HepG2 (cell line): ENCODE measurements at regions not wholly inside any gene's neighbourhood (a gene's known extent, or its start where the extent isn't known, plus 50 kb on each side); places are given as distances from the start of the nearest gene placed in this dataset.
A peak's percentile ranks its signal among the peaks of the same experiment; 100 is the strongest.

Experiments
- ATAC-seq: fragments of 200-7000 bp; cut with Tn5 transposase; 3 replicates; pipeline ENCODE4 v1.9.1; 2020; ENCODE audit warnings: mild to moderate bottlenecking, moderate library complexity
- BruUV-seq: library from RNA; stranded (reverse); fragments of 400-500 nt; replicated peaks from 2 replicates; lab custom pipeline; 2021; lab: Mats Ljungman, UMichigan
- CTCF ChIA-PET: fragments of 300-600 bp; formaldehyde crosslinking; extraction: SDS; loops from one replicate; lab custom pipeline; 2021; ENCODE audit warnings: low total read pairs, inconsistent platforms, low intra/inter-chr PET ratio; lab: Yijun Ruan, JAX
- POLR2A ChIA-PET: fragments of 350-600 bp; sonication (Branson Sonifier 250); formaldehyde crosslinking; loops from one replicate; lab custom pipeline; 2020; ENCODE audit warnings: antibody characterized with exemption, inconsistent platforms; lab: Yijun Ruan, JAX
- DNase-seq: peaks from one replicate; pipeline ENCODE4 v3.0.0-alpha.2; 2015; ENCODE audit warnings: low spot score
- FAIRE-seq: peaks from 3 replicates; lab custom pipeline; 2011; peaks lifted over from hg19 to GRCh38; lab: Jason Lieb, UNC
- H2AFZ ChIP-seq: one replicate; pipeline ENCODE4 v1.6.1; 2011; ENCODE audit warnings: low read length, inconsistent platforms
- H3K27ac ChIP-seq: fragments of 300-600 bp; 3 replicates; pipeline ENCODE4 v1.8.0; 2011; ENCODE audit warnings: mixed run types, mild to moderate bottlenecking, mixed read lengths, low read length, inconsistent platforms; ENCODE audit not compliant: insufficient read depth; ENCODE audit errors: extremely low read length
- H3K27me3 ChIP-seq, 2 experiments: fragments of 200-600 bp in 1 of 2; 2 replicates in 1 of 2; 3 replicates in 1 of 2; pipeline versions ENCODE4 v1.6.0 to v1.8.0; 2011; ENCODE audit warnings: low read length in 2 of 2, mild to moderate bottlenecking in 2 of 2, moderate library complexity in 2 of 2, inconsistent platforms in 1 of 2; ENCODE audit not compliant: insufficient read depth in 2 of 2, control insufficient read depth in 1 of 2
- H3K36me3 ChIP-seq, 2 experiments: fragments of 200-600 bp in 1 of 2; replicated peaks in 1 of 2; 2 replicates in 1 of 2; 3 replicates in 1 of 2; pipeline versions ENCODE4 v1.5.1 to v1.8.0; 2011; ENCODE audit warnings: low read length in 2 of 2, inconsistent platforms in 1 of 2; ENCODE audit not compliant: insufficient read depth in 2 of 2, control insufficient read depth in 1 of 2
- H3K4me1 ChIP-seq: 2 replicates; pipeline ENCODE4 v1.5.1; 2012; ENCODE audit warnings: low read length, inconsistent platforms; ENCODE audit not compliant: insufficient read depth
- H3K4me2 ChIP-seq: 2 replicates; pipeline ENCODE4 v1.6.0; 2011; ENCODE audit warnings: low read depth, low read length, inconsistent platforms
- H3K4me3 ChIP-seq, 3 experiments: fragments of 200-600 bp in 1 of 3; sonication (generic), shearing (Covaris generic) in 1 of 3; replicated peaks in 1 of 3; 2 replicates each; pipeline ENCODE4 v1.5.1; 2011 to 2016; ENCODE audit warnings: low read length in 3 of 3, inconsistent platforms in 2 of 3, low read depth in 2 of 3, mild to moderate bottlenecking in 2 of 3, control low read depth in 1 of 3, mixed read lengths in 1 of 3; ENCODE audit not compliant: insufficient read depth in 1 of 3
- H3K79me2 ChIP-seq: one replicate; pipeline ENCODE4 v1.6.1; 2011; ENCODE audit warnings: low read length, inconsistent platforms; ENCODE audit not compliant: insufficient read depth
- H3K9ac ChIP-seq: 2 replicates; pipeline ENCODE4 v1.6.0; 2011; ENCODE audit warnings: mild to moderate bottlenecking, low read depth, low read length, inconsistent platforms; ENCODE audit not compliant: insufficient read depth
- H3K9me3 ChIP-seq: 2 replicates; pipeline ENCODE4 v1.5.1; 2012; ENCODE audit warnings: mild to moderate bottlenecking, low read length
- H4K20me1 ChIP-seq: 2 replicates; pipeline ENCODE4 v1.6.0; 2011; ENCODE audit warnings: inconsistent platforms, mild to moderate bottlenecking, low read length, moderate library complexity; ENCODE audit not compliant: insufficient read depth
- FLYWCH1 ChIP-seq: sonication (generic); formaldehyde crosslinking; IDR thresholded peaks from 2 replicates; pipeline ENCODE4 v1.8.1; 2023; ENCODE audit warnings: mild to moderate bottlenecking, missing genetic modification reagents
- ISX ChIP-seq: sonication (generic); formaldehyde crosslinking; conservative IDR thresholded peaks from 2 replicates; pipeline ENCODE4 v1.5.0; 2020; ENCODE audit warnings: missing genetic modification reagents
- LCORL ChIP-seq, 2 experiments: fragments of 450-650 bp in 1 of 2; sonication (generic) in 1 of 2; formaldehyde crosslinking in 1 of 2; IDR thresholded peaks; 2 replicates each; pipeline versions ENCODE4 v1.5.0 to v1.6.1; 2017 to 2020; ENCODE audit warnings: antibody characterized with exemption in 1 of 2, missing genetic modification reagents in 1 of 2
- ZNF12 ChIP-seq: sonication (generic); formaldehyde crosslinking; IDR thresholded peaks from 2 replicates; pipeline ENCODE4 v1.5.0; 2020; ENCODE audit warnings: missing genetic modification reagents
- ZNF296 ChIP-seq: sonication (generic); formaldehyde crosslinking; conservative IDR thresholded peaks from 2 replicates; pipeline ENCODE4 v1.5.0; 2020; ENCODE audit warnings: mild to moderate bottlenecking, missing genetic modification reagents
- ZNF557 ChIP-seq: sonication (generic); formaldehyde crosslinking; IDR thresholded peaks from 2 replicates; pipeline ENCODE4 v1.4.0; 2020; ENCODE audit warnings: missing genetic modification reagents
- ZSCAN21 ChIP-seq: sonication (generic); formaldehyde crosslinking; IDR thresholded peaks from 2 replicates; pipeline ENCODE4 v1.8.0; 2022; ENCODE audit warnings: mild to moderate bottlenecking, missing genetic modification reagents, moderate library complexity, borderline replicate concordance
- WGBS: methylation state at CpG from one replicate; pipeline ENCODE4 v1.1.6; 2017; ENCODE audit warnings: low lambda C conversion rate; 5-methylcytosine and 5-hydroxymethylcytosine counted together
- in situ Hi-C: cut with HindIII; loops from 2 replicates; pipeline ENCODE4 v1.10.0; 2017; ENCODE audit warnings: low pct_unique_long_range_greater_than_20kb; ENCODE audit not compliant: extremely low pct_ligation_motif_present
- intact Hi-C: fragments of 100-400 bp; cut with micrococcal nuclease; formaldehyde crosslinking; loops from one replicate; pipeline ENCODE4 v1.10.0; 2022; ENCODE audit not compliant: unreplicated experiment
- TF ChIP-seq, protein P1 (sequence below): sonication (generic); formaldehyde crosslinking; IDR thresholded peaks from 2 replicates; pipeline ENCODE4 v1.5.0; 2020; ENCODE audit warnings: missing genetic modification reagents
- TF ChIP-seq, protein P2 (sequence below): sonication (generic); formaldehyde crosslinking; IDR thresholded peaks from 2 replicates; pipeline ENCODE4 v1.5.1; 2020; ENCODE audit warnings: missing genetic modification reagents, mild to moderate bottlenecking, borderline replicate concordance

DNA sequence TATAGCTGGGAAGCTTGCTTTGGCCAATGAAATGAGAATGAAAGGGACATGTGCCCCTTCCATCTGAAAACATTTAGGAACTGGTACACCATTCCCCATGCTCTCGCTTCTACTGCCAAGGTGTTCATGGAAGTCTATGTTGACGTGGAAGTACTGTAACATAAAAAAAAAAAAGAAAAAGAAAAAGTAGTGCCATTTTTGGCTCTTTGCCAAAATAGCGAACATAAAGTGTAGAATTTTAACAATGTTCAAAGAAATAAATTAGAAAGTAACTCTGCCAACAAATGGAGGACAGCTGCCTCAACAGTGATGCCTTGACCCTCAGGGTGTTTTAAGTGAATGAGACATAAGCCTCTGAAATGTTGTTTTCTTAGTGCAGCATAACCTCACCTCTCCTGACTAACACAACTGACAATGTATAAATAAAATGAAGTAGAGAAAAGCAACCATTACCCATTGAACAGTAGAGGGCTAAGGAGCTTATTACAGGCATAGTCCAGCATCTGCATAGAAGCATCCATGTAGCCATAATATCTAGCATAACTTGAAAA is 536.6 kb downstream of the DTWD2 start:
- BruUV-seq: no TSS peak
- Histone ChIP-seq H3K27ac (no peak overlapping the region), H3K9ac (no peak overlapping the region), H3K4me3 (no peak overlapping the region), H4K20me1 (no peaks in the 10 kb centered on the region)
- in situ Hi-C loops: no loop called here
- no peak for DNase-seq
- TF ChIP-seq ISX: no peak
- no peak for TF ChIP-seq FLYWCH1
- TF ChIP-seq, protein P1, sequence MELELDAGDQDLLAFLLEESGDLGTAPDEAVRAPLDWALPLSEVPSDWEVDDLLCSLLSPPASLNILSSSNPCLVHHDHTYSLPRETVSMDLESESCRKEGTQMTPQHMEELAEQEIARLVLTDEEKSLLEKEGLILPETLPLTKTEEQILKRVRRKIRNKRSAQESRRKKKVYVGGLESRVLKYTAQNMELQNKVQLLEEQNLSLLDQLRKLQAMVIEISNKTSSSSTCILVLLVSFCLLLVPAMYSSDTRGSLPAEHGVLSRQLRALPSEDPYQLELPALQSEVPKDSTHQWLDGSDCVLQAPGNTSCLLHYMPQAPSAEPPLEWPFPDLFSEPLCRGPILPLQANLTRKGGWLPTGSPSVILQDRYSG (CRISPR knock-in tag): no peak
- TF ChIP-seq LCORL (IDR thresholded peaks at IDR 0.05): peak; percentile 94
- no peak for TF ChIP-seq LCORL (CRISPR knock-in tag; IDR thresholded peaks at IDR 0.05)
- TF ChIP-seq ZNF296 (CRISPR knock-in tag): no peak
- no peak for TF ChIP-seq ZNF557
- peak; percentile 88 for TF ChIP-seq ZNF12 (CRISPR knock-in tag)
- TF ChIP-seq, protein P2, sequence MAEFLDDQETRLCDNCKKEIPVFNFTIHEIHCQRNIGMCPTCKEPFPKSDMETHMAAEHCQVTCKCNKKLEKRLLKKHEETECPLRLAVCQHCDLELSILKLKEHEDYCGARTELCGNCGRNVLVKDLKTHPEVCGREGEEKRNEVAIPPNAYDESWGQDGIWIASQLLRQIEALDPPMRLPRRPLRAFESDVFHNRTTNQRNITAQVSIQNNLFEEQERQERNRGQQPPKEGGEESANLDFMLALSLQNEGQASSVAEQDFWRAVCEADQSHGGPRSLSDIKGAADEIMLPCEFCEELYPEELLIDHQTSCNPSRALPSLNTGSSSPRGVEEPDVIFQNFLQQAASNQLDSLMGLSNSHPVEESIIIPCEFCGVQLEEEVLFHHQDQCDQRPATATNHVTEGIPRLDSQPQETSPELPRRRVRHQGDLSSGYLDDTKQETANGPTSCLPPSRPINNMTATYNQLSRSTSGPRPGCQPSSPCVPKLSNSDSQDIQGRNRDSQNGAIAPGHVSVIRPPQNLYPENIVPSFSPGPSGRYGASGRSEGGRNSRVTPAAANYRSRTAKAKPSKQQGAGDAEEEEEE (CRISPR knock-in tag): no peak
- TF ChIP-seq ZSCAN21 (CRISPR knock-in tag): no peak
- TF ChIP-seq, all 625 proteins: peak for 2
- 3% methylated on average over 3 of the region's 3 CpGs for WGBS
- Histone ChIP-seq H3K4me2 (no peak overlapping the region), H3K4me1 (no peaks in the 10 kb centered on the region), H3K9me3 (no peaks in the 10 kb centered on the region), H3K27me3 (no peaks in the 10 kb centered on the region; a peak in 1 of 5 replicates), H3K79me2 (no peaks in the 10 kb centered on the region), H3K36me3 (no peaks in the 10 kb centered on the region), H2AFZ (no peak overlapping the region)
- FAIRE-seq (no peak), ATAC-seq (no peak)
- ChIA-PET CTCF (no interaction called here), POLR2A (no interaction called here)
- intact Hi-C loops: no loop called here
